Tibial nerve (tissue), 4 donors: ENCODE measurements at regions not wholly inside any gene's neighbourhood (a gene's known extent, or its start where the extent isn't known, plus 50 kb on each side); places are given as distances from the start of the nearest gene placed in this dataset.

Source experiments
- DNase-seq, 2 donors: peaks; one replicate each; pipeline ENCODE4 v3.0.0-alpha.2; 2019; ENCODE audit warnings: low spot score in 2 of 2
- H3K27ac ChIP-seq, 4 donors: fragments of 200-600 bp; sonication (generic) in 3 of 4; one replicate each; pipeline ENCODE4 v1.5.1; 2017 to 2019; ENCODE audit warnings: mild to moderate bottlenecking in 1 of 4
- H3K27me3 ChIP-seq, 2 donors: fragments of 200-600 bp; sonication (generic) in 1 of 2; one replicate each; pipeline versions ENCODE4 v1.5.1 to v1.6.0; 2017 to 2019
- H3K36me3 ChIP-seq, 3 donors: fragments of 200-600 bp; sonication (generic); one replicate each; pipeline ENCODE4 v1.5.1; 2018 to 2019
- H3K4me1 ChIP-seq, 4 donors: fragments of 200-600 bp; sonication (generic) in 3 of 4; one replicate each; pipeline ENCODE4 v1.5.1; 2017 to 2019
- H3K4me3 ChIP-seq, 4 donors: fragments of 200-600 bp; sonication (generic) in 3 of 4; one replicate each; pipeline ENCODE4 v1.5.1; 2017 to 2019; ENCODE audit warnings: mild to moderate bottlenecking in 1 of 4, moderate library complexity in 1 of 4
- H3K9me3 ChIP-seq, 4 donors: fragments of 200-600 bp; sonication (generic) in 3 of 4; one replicate each; pipeline ENCODE4 v1.5.1; 2017 to 2019
- CTCF ChIP-seq, 5 experiments: fragments of 200-600 bp in 3 of 5; fragments of 450-650 bp in 2 of 5; sonication (generic) in 3 of 5; IDR thresholded peaks; one replicate each; pipeline ENCODE4 v1.5.1; 2016 to 2019; ENCODE audit warnings: antibody characterized with exemption in 5 of 5, mild to moderate bottlenecking in 3 of 5, moderate library complexity in 2 of 5
- EP300 ChIP-seq, 2 donors: sonication (generic); formaldehyde crosslinking; IDR thresholded peaks; one replicate each; pipeline ENCODE4 v1.6.1; 2017; ENCODE audit warnings: antibody characterized with exemption in 2 of 2, mild to moderate bottlenecking in 1 of 2
- POLR2A ChIP-seq, 2 donors: fragments of 450-650 bp; IDR thresholded peaks; one replicate each; pipeline ENCODE4 v1.6.1; 2017; ENCODE audit warnings: antibody characterized with exemption in 2 of 2, mild to moderate bottlenecking in 2 of 2, moderate library complexity in 2 of 2
- WGBS, 2 donors: methylation state at CpG; one replicate each; pipeline ENCODE4 v1.1.5; 2018; 5-methylcytosine and 5-hydroxymethylcytosine counted together

DNA sequence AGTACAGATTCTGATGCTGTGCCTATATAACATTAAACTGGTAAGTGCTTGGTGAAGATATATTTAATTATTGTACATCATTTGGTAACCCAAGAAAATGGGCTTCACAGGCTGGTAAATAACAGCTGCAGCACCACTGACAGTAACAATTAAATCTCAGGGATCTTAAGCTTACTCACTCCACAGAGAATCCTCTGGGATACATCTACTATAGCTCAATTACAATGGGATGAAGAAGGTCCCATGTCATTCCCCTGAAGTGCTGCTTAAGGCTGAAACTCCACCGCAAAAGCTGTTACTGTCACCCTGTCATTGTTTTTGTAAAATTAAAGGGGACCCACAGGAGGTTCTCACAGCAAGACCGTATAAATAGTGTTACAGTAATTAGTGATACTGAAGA lies 153.0 kb downstream of the IMPG2 start:
- H3K9me3 ChIP-seq, result no peaks in the 10 kb centered on the region
- H3K27me3 ChIP-seq, result no peaks in the 10 kb centered on the region
- H3K4me3 ChIP-seq, result no peak overlapping the region
- H3K36me3 ChIP-seq, result no peaks in the 10 kb centered on the region
- H3K4me1 ChIP-seq, result no peaks in the 10 kb centered on the region
- no peak overlapping the region for H3K27ac ChIP-seq
- 81 to 89% methylated on average over 2 of the region's 2 CpGs for whole genome bisulfite sequencing, 2 donors
- DNase-seq, result no peak
- TF ChIP-seq CTCF (IDR thresholded peaks at IDR 0.05) (no peak), EP300 (IDR thresholded peaks at IDR 0.05) (no peak)

- no peaks in the 10 kb centered on the region for H3K9me3 ChIP-seq
- no peaks in the 10 kb centered on the region for H3K27me3 ChIP-seq
- 89 to 91% methylated on average over 2 of the region's 2 CpGs for WGBS, 2 donors
- DNase-seq, result no peak
- no peaks in the 10 kb centered on the region for H3K36me3 ChIP-seq
- H3K4me3 ChIP-seq, result no peak overlapping the region
- no peak for TF ChIP-seq EP300 (IDR thresholded peaks at IDR 0.05)
- TF ChIP-seq POLR2A (IDR thresholded peaks at IDR 0.05), result no peak
- no peak for TF ChIP-seq CTCF (IDR thresholded peaks at IDR 0.05)
- H3K4me1 ChIP-seq, result no peaks in the 10 kb centered on the region
- no peak overlapping the region for H3K27ac ChIP-seq
These were observed 154.2 kb downstream of the IMPG2 start for GRCh38 chr3:101166150-101166549.

DNA sequence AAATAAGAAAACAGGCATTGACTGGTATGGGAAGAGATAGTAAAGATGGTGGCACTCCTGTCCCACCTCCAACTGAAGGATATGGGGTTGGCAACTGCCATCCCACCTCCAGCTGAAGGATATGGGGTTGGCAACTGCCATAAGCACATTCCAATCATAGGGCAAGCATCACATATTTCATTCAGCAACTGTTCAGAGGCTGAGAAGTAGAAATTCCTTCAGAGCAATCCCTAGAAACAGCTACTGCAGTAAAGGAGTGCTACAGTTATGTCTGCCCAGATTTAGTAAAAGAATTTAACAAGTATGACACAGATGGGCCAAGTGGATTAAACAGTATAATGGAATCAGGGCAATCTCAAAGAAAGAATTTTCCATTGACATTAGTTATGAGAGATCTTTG lies 156.8 kb downstream of the IMPG2 start:
- no peak overlapping the region for H3K4me3 ChIP-seq
- no peak for DNase-seq
- H3K27me3 ChIP-seq, result no peaks in the 10 kb centered on the region
- no peaks in the 10 kb centered on the region for H3K36me3 ChIP-seq
- no peaks in the 10 kb centered on the region for H3K4me1 ChIP-seq
- TF ChIP-seq POLR2A (IDR thresholded peaks at IDR 0.05), result no peak
- TF ChIP-seq EP300 (IDR thresholded peaks at IDR 0.05), result no peak
- TF ChIP-seq CTCF (IDR thresholded peaks at IDR 0.05), result no peak
- no peak overlapping the region for H3K27ac ChIP-seq
- no peaks in the 10 kb centered on the region for H3K9me3 ChIP-seq

DNA sequence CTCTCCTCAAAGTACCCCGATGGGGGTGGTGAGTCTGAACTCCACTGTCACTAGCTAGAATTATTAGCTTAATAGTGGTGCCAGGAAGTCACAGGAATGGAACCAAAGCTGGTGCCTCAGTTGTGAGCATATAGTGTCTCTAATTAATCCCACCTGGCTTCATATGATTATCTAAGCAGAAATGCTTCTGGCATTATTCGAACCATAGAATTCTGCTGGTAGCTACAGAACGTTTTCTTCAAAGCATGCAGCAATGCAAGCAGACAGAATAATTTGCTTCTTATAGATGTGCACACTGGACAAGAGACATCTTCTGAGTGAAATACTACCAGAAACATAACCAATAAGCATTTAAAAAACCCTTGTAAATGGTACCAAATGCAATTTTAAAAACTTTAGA lies 160.9 kb downstream of the IMPG2 start:
- no peak overlapping the region for H3K27ac ChIP-seq
- no peaks in the 10 kb centered on the region for H3K27me3 ChIP-seq
- no peak overlapping the region for H3K4me3 ChIP-seq
- no peak for TF ChIP-seq POLR2A (IDR thresholded peaks at IDR 0.05)
- no peak for TF ChIP-seq EP300 (IDR thresholded peaks at IDR 0.05)
- TF ChIP-seq CTCF (IDR thresholded peaks at IDR 0.05), result no peak
- no peaks in the 10 kb centered on the region for H3K9me3 ChIP-seq
- WGBS, 2 donors, result 85% methylated on average over 3 of the region's 3 CpGs
- no peaks in the 10 kb centered on the region for H3K36me3 ChIP-seq
- H3K4me1 ChIP-seq, result no peaks in the 10 kb centered on the region
- DNase-seq, result no peak

GRCh38 chr3:101158374-101158773 lies 162.0 kb downstream of the IMPG2 start:
- Histone ChIP-seq H3K36me3 (no peaks in the 10 kb centered on the region), H3K4me1 (no peaks in the 10 kb centered on the region), H3K9me3 (no peaks in the 10 kb centered on the region), H3K27me3 (no peaks in the 10 kb centered on the region), H3K27ac (no peak overlapping the region), H3K4me3 (no peak overlapping the region)
- TF ChIP-seq EP300 (IDR thresholded peaks at IDR 0.05) (no peak), POLR2A (IDR thresholded peaks at IDR 0.05) (no peak), CTCF (IDR thresholded peaks at IDR 0.05) (no peak)
- DNase-seq, result no peak
- WGBS, 2 donors, result 0 to 35% methylated on average over 1 of the region's 1 CpG
